Breast epithelium (tissue), 3 donors: ENCODE measurements at regions not wholly inside any gene's neighbourhood (a gene's known extent, or its start where the extent isn't known, plus 50 kb on each side); places are given as distances from the start of the nearest gene placed in this dataset.

Source experiments
- CTCF ChIP-seq, 3 donors: fragments of 450-650 bp; IDR thresholded peaks; one replicate each; pipeline ENCODE4 v1.5.1; 2016 to 2017; ENCODE audit warnings: antibody characterized with exemption in 3 of 3, mild to moderate bottlenecking in 3 of 3, moderate library complexity in 3 of 3
- POLR2A ChIP-seq: fragments of 450-650 bp; IDR thresholded peaks from one replicate; pipeline ENCODE4 v1.6.1; 2016; ENCODE audit warnings: antibody characterized with exemption, mild to moderate bottlenecking, moderate library complexity

GRCh38 chr6:7003041-7003440, 104.7 kb upstream of the RREB1 start:
- TF ChIP-seq CTCF (IDR thresholded peaks at IDR 0.05): no peak
- TF ChIP-seq POLR2A: no peak
